WTC11 (cell line): ENCODE measurements at regions not wholly inside any gene's neighbourhood (a gene's known extent, or its start where the extent isn't known, plus 50 kb on each side); places are given as distances from the start of the nearest gene placed in this dataset.

Source experiments
- ATF2 ChIP-seq: sonication (generic); formaldehyde crosslinking; IDR thresholded peaks from 2 replicates; pipeline ENCODE4 v1.8.1; 2022; ENCODE audit warnings: low read depth, missing genetic modification reagents, borderline replicate concordance
- ATF3 ChIP-seq: sonication (generic); formaldehyde crosslinking; conservative IDR thresholded peaks from 2 replicates; pipeline ENCODE4 v1.8.1; 2022; ENCODE audit warnings: mild to moderate bottlenecking, missing genetic modification reagents
- NR2C2 ChIP-seq: sonication (generic); formaldehyde crosslinking; IDR thresholded peaks from 2 replicates; pipeline ENCODE4 v1.8.0; 2022; ENCODE audit warnings: mild to moderate bottlenecking, missing genetic modification reagents
- RELA ChIP-seq: sonication (generic); formaldehyde crosslinking; IDR thresholded peaks from 2 replicates; pipeline ENCODE4 v1.8.1; 2022; ENCODE audit warnings: missing genetic modification reagents, mild to moderate bottlenecking, borderline replicate concordance
- TF ChIP-seq, protein P1 (sequence below): sonication (generic); formaldehyde crosslinking; IDR thresholded peaks from 2 replicates; pipeline ENCODE4 v1.8.1; 2023; ENCODE audit warnings: mild to moderate bottlenecking, moderate library complexity, missing genetic modification reagents

DNA sequence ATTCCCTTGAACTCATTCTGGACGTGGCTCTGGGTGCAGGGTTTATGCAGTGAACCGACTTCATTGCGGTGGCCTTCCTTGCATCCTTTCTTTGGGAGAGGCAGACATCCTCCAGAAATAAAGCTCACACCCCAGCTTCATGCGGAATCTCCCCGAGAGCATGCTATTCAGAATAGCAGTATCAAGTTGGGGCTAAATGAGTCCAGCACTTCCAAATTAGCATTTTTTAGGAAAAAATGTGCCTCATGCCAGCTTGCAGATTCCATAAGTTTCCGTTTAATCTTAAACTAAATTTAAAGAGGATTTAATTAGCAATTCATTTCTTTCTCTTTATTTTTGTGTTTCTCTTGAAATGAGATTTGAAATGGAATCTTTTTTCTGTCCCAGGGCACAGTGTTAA is 107.4 kb upstream of the HDAC4 start:
- no peak for TF ChIP-seq NR2C2 (CRISPR knock-in tag)
- no peak for TF ChIP-seq ATF3
- TF ChIP-seq, protein P1, sequence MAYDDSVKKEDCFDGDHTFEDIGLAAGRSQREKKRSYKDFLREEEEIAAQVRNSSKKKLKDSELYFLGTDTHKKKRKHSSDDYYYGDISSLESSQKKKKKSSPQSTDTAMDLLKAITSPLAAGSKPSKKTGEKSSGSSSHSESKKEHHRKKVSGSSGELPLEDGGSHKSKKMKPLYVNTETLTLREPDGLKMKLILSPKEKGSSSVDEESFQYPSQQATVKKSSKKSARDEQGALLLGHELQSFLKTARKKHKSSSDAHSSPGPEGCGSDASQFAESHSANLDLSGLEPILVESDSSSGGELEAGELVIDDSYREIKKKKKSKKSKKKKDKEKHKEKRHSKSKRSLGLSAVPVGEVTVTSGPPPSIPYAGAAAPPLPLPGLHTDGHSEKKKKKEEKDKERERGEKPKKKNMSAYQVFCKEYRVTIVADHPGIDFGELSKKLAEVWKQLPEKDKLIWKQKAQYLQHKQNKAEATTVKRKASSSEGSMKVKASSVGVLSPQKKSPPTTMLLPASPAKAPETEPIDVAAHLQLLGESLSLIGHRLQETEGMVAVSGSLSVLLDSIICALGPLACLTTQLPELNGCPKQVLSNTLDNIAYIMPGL: no peak
- TF ChIP-seq RELA (CRISPR knock-in tag): no peak
- TF ChIP-seq ATF2 (CRISPR knock-in tag): no peak
